HEK293 (cell line): ENCODE measurements at regions not wholly inside any gene's neighbourhood (a gene's known extent, or its start where the extent isn't known, plus 50 kb on each side); places are given as distances from the start of the nearest gene placed in this dataset.

ENCODE experiments used
- CTCF ChIA-PET: fragments of 350-600 bp; formaldehyde crosslinking; extraction: SDS; loops from one replicate; lab custom pipeline; 2021; ENCODE audit warnings: antibody characterized with exemption; lab: Yijun Ruan, JAX
- POLR2A ChIA-PET: fragments of 300-600 bp; formaldehyde crosslinking; extraction: SDS; loops from one replicate; lab custom pipeline; 2020; ENCODE audit warnings: antibody characterized with exemption, inconsistent platforms; lab: Yijun Ruan, JAX
- H3K27ac ChIP-seq: fragments of 200-500 bp; sonication (Bioruptor generic); 2 replicates; pipeline ENCODE4 v1.5.1; 2014; ENCODE audit warnings: low read depth, low read length, control low read depth, inconsistent platforms; ENCODE audit errors: extremely low read depth
- H3K36me3 ChIP-seq, 2 experiments: fragments of 200-500 bp in 1 of 2; sonication (Bioruptor generic) in 1 of 2; 1 replicate in 1 of 2; 2 replicates in 1 of 2; pipeline ENCODE4 v1.5.1; 2014 to 2017; ENCODE audit warnings: inconsistent platforms in 2 of 2, low read length in 2 of 2; ENCODE audit not compliant: control insufficient read depth in 2 of 2, insufficient read depth in 1 of 2
- H3K4me1 ChIP-seq: fragments of 200-500 bp; sonication (Bioruptor generic); 2 replicates; pipeline ENCODE4 v1.5.1; 2014; ENCODE audit warnings: mild to moderate bottlenecking, low read length, inconsistent platforms; ENCODE audit not compliant: control insufficient read depth, insufficient read depth
- H3K4me3 ChIP-seq: 2 replicates; pipeline ENCODE4 v1.5.1; 2011; ENCODE audit warnings: low read depth, mild to moderate bottlenecking, control low read depth, low read length, moderate library complexity
- H3K9me3 ChIP-seq: fragments of 200-500 bp; sonication (Bioruptor generic); 2 replicates; pipeline ENCODE4 v1.5.1; 2014; ENCODE audit warnings: low read depth, low read length, inconsistent platforms; ENCODE audit not compliant: control insufficient read depth, insufficient read depth
- CTCF ChIP-seq: fragments of 450-650 bp; formaldehyde crosslinking; IDR thresholded peaks from 2 replicates; pipeline ENCODE4 v1.5.1; 2016; ENCODE audit warnings: missing biosample characterization, missing genetic modification characterization
- FEZF1 ChIP-seq: fragments of 450-650 bp; formaldehyde crosslinking; IDR thresholded peaks from 2 replicates; pipeline ENCODE4 v1.5.1; 2016; ENCODE audit warnings: missing biosample characterization, missing genetic modification characterization
- KLF9 ChIP-seq: fragments of 450-650 bp; formaldehyde crosslinking; IDR thresholded peaks from 2 replicates; pipeline ENCODE4 v1.5.1; 2016; ENCODE audit warnings: missing biosample characterization, missing genetic modification characterization, low read depth
- OVOL3 ChIP-seq: fragments of 450-650 bp; formaldehyde crosslinking; IDR thresholded peaks from 2 replicates; pipeline ENCODE4 v1.5.1; 2016; ENCODE audit warnings: missing biosample characterization, missing genetic modification characterization
- RBAK ChIP-seq: fragments of 450-650 bp; formaldehyde crosslinking; IDR thresholded peaks from 2 replicates; pipeline ENCODE4 v1.5.1; 2016; ENCODE audit warnings: missing biosample characterization, missing genetic modification characterization
- ZNF10 ChIP-seq: fragments of 450-650 bp; formaldehyde crosslinking; IDR thresholded peaks from 2 replicates; pipeline ENCODE4 v1.5.1; 2017; ENCODE audit warnings: missing biosample characterization, missing genetic modification characterization
- ZNF132 ChIP-seq: fragments of 450-650 bp; formaldehyde crosslinking; IDR thresholded peaks from 2 replicates; pipeline ENCODE4 v1.5.1; 2017; ENCODE audit warnings: missing biosample characterization, missing genetic modification characterization, borderline replicate concordance
- ZNF169 ChIP-seq: fragments of 450-650 bp; formaldehyde crosslinking; IDR thresholded peaks from 2 replicates; pipeline ENCODE4 v1.5.1; 2016; ENCODE audit warnings: missing biosample characterization, missing genetic modification characterization
- ZNF24 ChIP-seq: fragments of 450-650 bp; formaldehyde crosslinking; IDR thresholded peaks from 2 replicates; pipeline ENCODE4 v1.5.1; 2016; ENCODE audit warnings: missing biosample characterization, missing genetic modification characterization
- ZNF324 ChIP-seq: fragments of 450-650 bp; formaldehyde crosslinking; IDR thresholded peaks from 2 replicates; pipeline ENCODE4 v1.5.1; 2016; ENCODE audit warnings: missing biosample characterization, missing genetic modification characterization
- ZNF394 ChIP-seq: fragments of 450-650 bp; formaldehyde crosslinking; IDR thresholded peaks from 2 replicates; pipeline ENCODE4 v1.5.1; 2016; ENCODE audit warnings: missing biosample characterization, missing genetic modification characterization, mild to moderate bottlenecking, moderate library complexity, borderline replicate concordance
- ZNF433 ChIP-seq: fragments of 450-650 bp; formaldehyde crosslinking; IDR thresholded peaks from 2 replicates; pipeline ENCODE4 v1.5.1; 2016; ENCODE audit warnings: missing biosample characterization, missing genetic modification characterization, low read depth
- ZNF510 ChIP-seq: fragments of 450-650 bp; formaldehyde crosslinking; IDR thresholded peaks from 2 replicates; pipeline ENCODE4 v1.5.1; 2018; ENCODE audit warnings: mild to moderate bottlenecking, missing genetic modification characterization, missing biosample characterization; ENCODE audit not compliant: insufficient replicate concordance
- ZNF513 ChIP-seq: fragments of 450-650 bp; IDR thresholded peaks from 2 replicates; pipeline ENCODE4 v1.5.1; 2018; ENCODE audit warnings: missing biosample characterization, missing genetic modification characterization
- ZNF521 ChIP-seq: fragments of 450-650 bp; formaldehyde crosslinking; IDR thresholded peaks from 2 replicates; pipeline ENCODE4 v1.5.1; 2017; ENCODE audit warnings: missing biosample characterization, mild to moderate bottlenecking, missing genetic modification characterization
- ZNF629 ChIP-seq: fragments of 450-650 bp; formaldehyde crosslinking; IDR thresholded peaks from 2 replicates; pipeline ENCODE4 v1.5.1; 2017; ENCODE audit warnings: missing biosample characterization, missing genetic modification characterization
- ZNF660 ChIP-seq: fragments of 450-650 bp; IDR thresholded peaks from 2 replicates; pipeline ENCODE4 v1.5.1; 2018; ENCODE audit warnings: missing biosample characterization, mild to moderate bottlenecking, missing genetic modification characterization
- ZNF791 ChIP-seq: fragments of 450-650 bp; formaldehyde crosslinking; IDR thresholded peaks from 2 replicates; pipeline ENCODE4 v1.5.1; 2016; ENCODE audit warnings: missing biosample characterization, missing genetic modification characterization
- ZNF830 ChIP-seq: fragments of 450-650 bp; IDR thresholded peaks from 2 replicates; pipeline ENCODE4 v1.5.0; 2018; ENCODE audit warnings: missing biosample characterization, missing genetic modification characterization, low read depth, mild to moderate bottlenecking, moderate library complexity
- ZNF837 ChIP-seq: fragments of 450-650 bp; formaldehyde crosslinking; IDR thresholded peaks from 2 replicates; pipeline ENCODE4 v1.5.1; 2016; ENCODE audit warnings: missing biosample characterization, missing genetic modification characterization
- TF ChIP-seq, protein P1 (sequence below): fragments of 450-650 bp; formaldehyde crosslinking; IDR thresholded peaks from 2 replicates; pipeline ENCODE4 v1.5.1; 2016; ENCODE audit warnings: missing biosample characterization, missing genetic modification characterization

DNA sequence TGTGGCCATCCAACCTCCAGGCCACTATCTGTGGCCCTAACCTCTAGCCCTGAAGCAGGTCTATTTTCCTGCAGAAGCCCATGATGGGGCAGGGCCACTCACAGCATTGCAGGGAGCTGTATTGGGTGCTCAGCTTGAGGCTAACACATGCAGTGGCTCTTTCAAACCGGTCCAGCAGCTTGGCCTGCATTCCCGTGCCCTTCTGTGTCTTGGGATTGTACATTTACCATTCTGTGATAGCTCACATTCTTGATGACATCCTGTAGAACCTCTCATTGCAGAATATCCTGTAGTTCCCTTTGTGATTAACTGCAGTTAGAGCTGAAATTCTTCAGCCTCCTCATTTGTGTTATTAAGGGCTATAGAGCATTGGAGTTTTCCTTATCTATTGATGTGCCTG lies 60.8 kb upstream of the ANKRD34C start:
- Histone ChIP-seq H3K4me3 (no peak overlapping the region), H3K4me1 (no peaks in the 10 kb centered on the region), H3K27ac (no peak overlapping the region)
- ChIA-PET CTCF (interaction anchor here (0.8 to 1.3 kb wide), 3 partner anchors 13 to 193 kb away, joined by 3 to 6 read pairs (median 4); no protein-coding TSS in a partner anchor), POLR2A (no interaction called here)
- TF ChIP-seq RBAK (tag by site-specific recombination) (no peak), ZNF510 (tag by site-specific recombination) (no peak), ZNF169 (tag by site-specific recombination) (no peak), ZNF394 (no peak)
- TF ChIP-seq, all 188 proteins: peak for 0
- H3K9me3 ChIP-seq, result 0 out of 2 replicates have a peak, but pooled peaks cover 2% of the 10 kb centered on the region
- no peaks in the 10 kb centered on the region for H3K36me3 ChIP-seq

GRCh38 chr15:79219393-79220056 lies 63.0 kb upstream of the ANKRD34C start:
- CTCF ChIA-PET, result interaction anchor here (0.7 kb wide), 1 partner anchor 16 kb away, joined by 5 read pairs; no protein-coding TSS in a partner anchor
- H3K4me3 ChIP-seq, result no peak overlapping the region
- POLR2A ChIA-PET, result no interaction called here
- TF ChIP-seq ZNF513, result no peak
- no peak for TF ChIP-seq FEZF1
- TF ChIP-seq KLF9 (tag by site-specific recombination), result no peak
- TF ChIP-seq ZNF830 (tag by site-specific recombination), result no peak
- no peak for TF ChIP-seq ZNF433 (tag by site-specific recombination)
- TF ChIP-seq ZNF791 (tag by site-specific recombination), result no peak
- TF ChIP-seq, all 188 proteins: peak for 0
- Histone ChIP-seq H3K36me3 (no peaks in the 10 kb centered on the region), H3K4me1 (no peaks in the 10 kb centered on the region), H3K27ac (no peak overlapping the region), H3K9me3 (0 out of 2 replicates have a peak, but pooled peaks cover 2% of the 10 kb centered on the region)

GRCh38 chr15:79218588-79219200 lies 63.8 kb upstream of the ANKRD34C start:
- 0 out of 2 replicates have a peak, but pooled peaks cover 2% of the 10 kb centered on the region for H3K9me3 ChIP-seq
- no peak overlapping the region for H3K27ac ChIP-seq
- CTCF ChIA-PET, result interaction anchor here (0.7 to 2.5 kb wide), 2 partner anchors 11 to 17 kb away, joined by 5 to 13 read pairs; no protein-coding TSS in a partner anchor
- H3K4me1 ChIP-seq, result no peaks in the 10 kb centered on the region
- no peaks in the 10 kb centered on the region for H3K36me3 ChIP-seq
- H3K4me3 ChIP-seq, result no peak overlapping the region
- POLR2A ChIA-PET, result no interaction called here
- TF ChIP-seq ZNF24 (tag by site-specific recombination) (no peak), ZNF521 (no peak), ZNF10 (tag by site-specific recombination) (no peak), CTCF (no peak; the same call in 1 of the 2 replicates), ZNF324 (tag by site-specific recombination) (no peak), ZNF837 (tag by site-specific recombination) (no peak), ZNF660 (tag by site-specific recombination) (no peak), OVOL3 (tag by site-specific recombination) (no peak), ZNF132 (tag by site-specific recombination) (no peak), ZNF629 (tag by site-specific recombination) (no peak)
- TF ChIP-seq, protein P1, sequence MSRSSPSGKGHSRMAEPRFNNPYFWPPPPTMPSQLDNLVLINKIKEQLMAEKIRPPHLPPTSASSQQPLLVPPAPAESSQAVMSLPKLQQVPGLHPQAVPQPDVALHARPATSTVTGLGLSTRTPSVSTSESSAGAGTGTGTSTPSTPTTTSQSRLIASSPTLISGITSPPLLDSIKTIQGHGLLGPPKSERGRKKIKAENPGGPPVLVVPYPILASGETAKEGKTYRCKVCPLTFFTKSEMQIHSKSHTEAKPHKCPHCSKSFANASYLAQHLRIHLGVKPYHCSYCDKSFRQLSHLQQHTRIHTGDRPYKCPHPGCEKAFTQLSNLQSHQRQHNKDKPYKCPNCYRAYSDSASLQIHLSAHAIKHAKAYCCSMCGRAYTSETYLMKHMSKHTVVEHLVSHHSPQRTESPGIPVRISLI (tag by site-specific recombination), result no peak
